GM12873 (cell line): ENCODE measurements at regions not wholly inside any gene's neighbourhood (a gene's known extent, or its start where the extent isn't known, plus 50 kb on each side); places are given as distances from the start of the nearest gene placed in this dataset.

Experiments
- CTCF ChIP-seq: IDR thresholded peaks from 2 replicates; pipeline ENCODE4 v1.5.1; 2012; ENCODE audit warnings: low read depth, mild to moderate bottlenecking, moderate library complexity, low read length, control low read depth; ENCODE audit not compliant: insufficient read depth; ENCODE audit errors: missing control alignments

- no peak for TF ChIP-seq CTCF
These were observed 125.6 kb upstream of the RPS23 start for GRCh38 chr5:82403724-82404123.

GRCh38 chr5:82403026-82403425 is 124.9 kb upstream of the RPS23 start:
- no peak for TF ChIP-seq CTCF

GRCh38 chr5:82399111-82399510 is 121.0 kb upstream of the RPS23 start:
- TF ChIP-seq CTCF, result no peak

- no peak for TF ChIP-seq CTCF
These were observed 119.7 kb upstream of the RPS23 start for GRCh38 chr5:82397741-82398320.

GRCh38 chr5:82396871-82397514 is 118.8 kb upstream of the RPS23 start:
- no peak for TF ChIP-seq CTCF

- TF ChIP-seq CTCF, result no peak
These were observed 118.2 kb upstream of the RPS23 start for GRCh38 chr5:82396396-82396795.

- TF ChIP-seq CTCF, result no peak
These were observed 115.8 kb upstream of the RPS23 start for GRCh38 chr5:82393951-82394350.
